Renal pelvis (tissue), 1 donor: ENCODE measurements at regions not wholly inside any gene's neighbourhood (a gene's known extent, or its start where the extent isn't known, plus 50 kb on each side); places are given as distances from the start of the nearest gene placed in this dataset.
"Not testable (repeated sequence)": the region's sequence is repeated elsewhere in the genome, so short reads cannot be mapped to it uniquely, and the experiment has no call there.

Experiments
- DNase-seq: peaks from one replicate; pipeline ENCODE4 v3.0.0-alpha.2; 2013

DNA sequence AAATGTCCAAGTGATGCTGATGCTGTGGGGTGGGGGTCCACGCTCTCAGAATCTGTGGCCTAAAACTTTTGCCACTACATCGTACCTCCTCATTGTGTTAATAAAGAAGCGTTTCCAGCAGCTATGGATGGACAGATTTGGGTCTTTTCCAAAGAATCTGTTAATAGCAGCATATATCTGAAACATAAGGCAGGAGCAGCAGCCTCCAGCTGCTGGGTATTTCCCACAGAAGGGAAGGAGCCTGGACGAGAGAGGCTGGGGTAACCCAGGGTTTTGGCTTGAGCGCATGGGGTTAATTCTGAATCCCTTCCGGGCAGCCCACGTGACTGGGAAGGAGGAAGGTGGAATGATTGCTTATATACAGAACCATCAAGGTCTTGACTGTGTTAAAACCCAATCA is 332.4 kb downstream of the BCOR start:
- DNase-seq = no peak

- DNase-seq = no peak
Observed at GRCh38 chrX:39766085-39766726, 331.6 kb downstream of the BCOR start.

DNA sequence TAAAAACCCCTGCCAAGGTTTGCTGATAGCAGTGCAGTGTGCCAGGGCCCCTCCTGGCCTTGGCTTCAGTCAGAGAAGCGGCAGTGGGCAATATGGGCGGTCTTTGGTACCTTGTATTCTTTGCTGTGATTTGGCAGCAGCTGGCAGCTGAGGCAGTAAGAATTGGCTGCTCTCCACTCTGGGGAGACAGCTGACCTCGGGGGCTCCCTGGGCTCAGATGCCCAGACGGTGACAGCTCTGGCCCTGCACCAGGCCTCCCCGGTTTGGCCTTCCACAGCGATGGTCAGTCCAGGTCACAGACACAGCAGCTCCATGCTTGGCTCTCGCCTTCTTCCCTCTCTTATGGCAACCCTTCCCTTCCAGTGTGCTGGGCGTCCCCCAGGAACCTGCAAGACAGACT is 330.9 kb downstream of the BCOR start:
- DNase-seq = no peak

- no peak for DNase-seq
Observed at GRCh38 chrX:39767446-39767845, 330.3 kb downstream of the BCOR start.

DNA sequence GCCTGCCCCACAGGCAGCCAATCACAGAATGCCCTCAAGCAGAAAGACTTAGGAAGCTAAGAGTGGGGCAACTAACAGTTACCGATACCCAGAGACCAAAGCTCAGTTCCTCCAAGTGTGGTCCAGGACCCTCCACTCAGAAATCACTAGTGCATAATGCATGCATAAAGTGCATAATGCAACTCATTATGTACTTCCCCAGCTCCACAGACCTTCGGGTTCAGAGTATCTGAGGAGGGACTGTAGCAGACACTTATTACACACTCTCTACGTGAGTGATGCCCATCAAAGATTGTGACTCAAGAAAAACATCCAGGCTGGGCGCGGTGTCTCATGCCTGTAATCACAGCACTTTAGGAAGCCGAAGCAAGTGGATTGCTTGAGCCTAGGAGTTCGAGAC is 328.0 kb downstream of the BCOR start:
- no peak for DNase-seq

DNA sequence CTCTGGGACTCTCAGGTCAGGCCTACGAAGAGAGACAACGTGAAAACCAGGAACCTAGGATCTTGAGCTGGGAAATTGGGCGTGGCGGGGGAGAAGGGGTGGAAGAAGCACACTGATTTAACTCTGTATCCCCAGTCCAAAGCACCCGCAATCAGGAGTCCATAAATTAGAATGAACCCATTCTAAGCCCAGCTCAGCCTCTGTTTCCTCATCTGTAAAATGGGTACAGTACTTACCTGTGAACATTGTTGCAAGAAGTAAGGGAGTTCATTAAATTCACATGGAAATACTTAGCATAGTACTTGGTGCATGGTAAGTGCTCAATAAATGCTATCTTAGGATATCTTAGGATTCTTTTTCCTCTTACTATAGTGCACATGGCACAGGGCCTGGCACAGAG is 326.7 kb downstream of the BCOR start:
- DNase-seq = no peak

DNA sequence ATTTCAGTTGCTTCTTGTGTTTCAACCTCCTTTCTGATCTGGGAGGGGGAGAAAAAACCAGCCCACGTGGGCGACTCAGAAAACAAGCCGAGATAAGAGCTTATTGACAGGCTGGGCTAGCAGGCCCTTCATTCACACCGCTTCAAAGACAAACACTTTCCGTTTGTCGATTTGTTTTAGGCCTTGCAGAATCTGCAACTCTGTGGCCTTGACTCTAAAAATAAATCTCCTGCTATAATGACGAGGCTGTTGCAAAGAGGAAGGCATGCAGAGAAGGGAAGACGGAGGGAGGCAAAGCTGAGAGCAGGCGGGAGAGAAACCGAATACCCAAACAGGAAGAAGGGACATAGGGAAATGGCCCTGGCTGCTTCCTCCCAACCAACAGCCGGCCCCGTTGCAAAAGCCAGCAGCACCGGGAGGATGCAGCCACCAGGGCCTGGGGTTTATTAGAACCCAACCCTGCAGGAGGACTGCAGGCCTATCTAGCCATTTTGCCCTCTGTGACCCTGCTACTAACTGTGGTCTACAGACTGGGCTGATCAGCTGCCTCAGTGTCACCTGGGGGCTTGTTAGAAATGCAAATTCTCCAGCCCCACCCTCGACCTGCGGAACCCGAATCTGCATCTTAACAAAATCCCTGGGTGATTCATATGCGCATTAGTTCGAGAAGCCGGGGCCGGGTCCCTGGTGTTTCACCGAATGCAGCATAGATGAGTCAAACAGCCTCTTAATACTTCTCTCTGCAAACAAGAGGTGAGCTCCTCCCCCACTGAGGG is 325.5 kb downstream of the BCOR start:
- no peak for DNase-seq

DNA sequence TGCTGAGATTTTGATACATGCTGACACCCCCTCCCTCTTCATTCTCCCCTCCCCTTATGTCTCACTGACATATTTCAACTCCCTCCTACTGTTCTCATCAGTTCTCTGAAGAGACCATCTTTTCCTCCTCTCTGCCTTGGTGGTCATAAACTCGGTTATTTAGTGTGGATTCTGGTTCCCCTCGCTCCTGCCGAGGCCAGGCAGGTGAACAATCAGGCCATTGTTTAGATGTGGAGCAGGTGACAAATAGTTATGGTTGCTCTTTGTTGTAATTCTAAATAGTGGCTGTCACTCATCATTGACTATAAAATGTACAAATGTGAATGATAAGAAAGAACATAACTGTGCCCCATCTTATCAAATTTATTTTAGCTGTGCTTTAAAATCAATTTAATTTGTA is 324.6 kb downstream of the BCOR start:
- DNase-seq = no peak

GRCh38 chrX:39773923-39774773 is 323.6 kb downstream of the BCOR start:
- no peak for DNase-seq

DNA sequence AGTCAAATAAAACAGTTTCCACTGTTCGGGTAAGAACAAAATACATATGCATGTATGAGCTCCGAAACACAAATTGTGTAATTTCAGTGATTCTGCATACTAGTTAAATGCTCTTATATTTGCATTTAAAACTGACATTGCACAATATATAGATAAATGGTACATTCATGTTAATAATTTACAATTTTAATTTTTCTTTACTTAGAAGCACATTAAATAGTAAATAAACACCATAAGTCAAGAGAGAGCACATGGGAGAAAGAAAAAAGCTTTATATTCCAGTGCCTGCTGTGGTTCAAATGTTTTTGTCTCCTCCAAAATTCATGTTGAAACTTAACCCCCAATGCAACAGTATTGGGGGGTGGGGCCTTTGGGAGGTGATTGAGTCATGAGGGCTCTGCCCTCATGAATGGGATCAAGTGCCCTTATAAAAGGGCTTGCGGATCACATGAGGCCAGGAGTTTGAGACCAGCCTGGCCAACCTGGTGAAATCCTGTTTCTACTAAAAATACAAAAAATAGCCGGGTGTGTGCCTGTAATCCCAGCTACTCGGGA is 322.9 kb downstream of the BCOR start:
- DNase-seq = no peak

- DNase-seq = no peak
Observed at GRCh38 chrX:39777623-39778025, 320.1 kb downstream of the BCOR start.

GRCh38 chrX:39779952-39780783 is 317.6 kb downstream of the BCOR start:
- no peak for DNase-seq

GRCh38 chrX:39782276-39782675 is 315.5 kb downstream of the BCOR start:
- no peak for DNase-seq

DNA sequence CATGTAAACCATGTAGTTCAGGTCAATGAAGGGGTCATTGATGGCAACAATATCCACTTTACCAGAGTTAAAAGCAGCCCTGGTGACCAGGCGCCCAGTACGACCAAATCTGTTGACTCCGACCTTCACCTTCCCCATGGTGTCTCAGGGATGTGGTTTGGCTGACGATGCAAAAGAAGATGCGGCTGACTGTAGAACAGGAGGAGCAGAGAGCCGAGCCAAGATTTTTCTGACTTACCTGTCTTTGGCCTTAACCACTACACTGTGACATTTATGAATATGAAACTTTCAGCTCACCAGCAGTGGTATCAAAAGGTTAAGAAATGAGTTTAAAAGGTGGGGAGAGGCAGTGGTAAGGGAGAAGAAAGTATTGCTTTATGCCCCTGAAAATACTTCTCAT is 309.8 kb downstream of the BCOR start:
- DNase-seq = no peak

DNA sequence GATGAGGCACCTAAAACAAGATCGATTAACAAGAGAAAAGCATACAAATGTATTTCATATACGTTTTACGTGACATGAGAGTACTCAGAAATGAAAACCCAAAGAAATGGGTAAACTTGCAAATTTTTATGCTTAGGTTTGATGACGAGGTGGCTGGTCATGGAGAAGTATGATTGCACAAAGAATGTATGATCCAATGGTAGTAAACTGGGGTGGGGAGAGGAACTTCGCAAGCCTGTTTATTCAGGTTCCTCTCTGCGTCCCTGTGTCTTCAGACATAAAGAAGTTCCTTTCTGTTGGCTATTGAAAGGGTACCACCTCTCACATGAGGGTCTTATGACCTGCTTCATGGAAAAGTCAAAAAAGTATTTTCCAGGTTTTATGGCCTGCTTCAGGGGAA is 309.2 kb downstream of the BCOR start:
- DNase-seq = no peak

GRCh38 chrX:39791691-39792090 is 306.1 kb downstream of the BCOR start:
- no peak for DNase-seq

GRCh38 chrX:39795605-39796004 is 302.2 kb downstream of the BCOR start:
- DNase-seq = no peak

- DNase-seq = no peak
Observed at GRCh38 chrX:39796856-39797255, 300.9 kb downstream of the BCOR start.

DNA sequence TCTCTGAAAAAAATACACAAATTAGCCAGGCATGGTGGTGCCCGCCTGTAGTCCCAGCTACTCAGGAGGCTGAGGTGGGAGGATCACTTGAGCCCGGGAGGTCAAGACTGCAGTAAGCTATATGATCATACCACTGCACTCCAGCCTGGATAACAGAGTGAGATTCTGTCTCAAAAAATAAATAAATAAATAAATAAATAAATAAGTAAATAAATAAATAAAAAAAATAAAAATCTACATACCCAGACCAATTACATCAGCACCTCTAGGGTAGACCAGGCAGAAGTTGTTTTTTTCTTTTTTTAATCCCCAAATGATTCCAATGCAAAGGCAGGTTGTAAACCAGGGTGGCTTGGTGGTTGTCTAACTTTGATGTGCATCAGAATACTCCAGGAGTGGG is 299.3 kb downstream of the BCOR start:
- not testable (repeated sequence) for DNase-seq

- DNase-seq = no peak
Observed at GRCh38 chrX:39802354-39802753, 295.4 kb downstream of the BCOR start.

DNA sequence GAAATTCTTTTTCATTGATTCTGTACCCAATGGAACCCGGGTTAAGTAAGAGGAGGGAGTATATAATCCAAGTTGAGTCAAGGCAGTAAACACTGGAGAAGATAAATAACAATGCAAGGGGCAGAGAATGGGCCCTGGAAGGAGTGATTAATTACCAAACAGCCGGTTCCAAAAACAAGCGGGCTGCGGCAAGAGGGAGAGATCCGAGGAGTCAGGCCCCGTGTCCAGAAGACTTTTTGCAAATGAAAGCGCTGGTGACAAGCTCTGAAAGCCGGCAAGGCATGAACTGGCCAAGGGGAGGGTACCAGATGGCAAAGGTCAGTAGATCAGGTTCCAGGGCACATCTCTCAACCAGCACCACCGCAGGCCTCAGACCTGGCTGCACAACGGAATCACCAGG is 294.9 kb downstream of the BCOR start:
- no peak for DNase-seq

- no peak for DNase-seq
Observed at GRCh38 chrX:39805022-39805421, 292.7 kb downstream of the BCOR start.
